ENCODE measurements at regions not wholly inside any gene's neighbourhood (a gene's known extent, or its start where the extent isn't known, plus 50 kb on each side); places are given as distances from the start of the nearest gene placed in this dataset.
"Not testable (repeated sequence)": the region's sequence is repeated elsewhere in the genome, so short reads cannot be mapped to it uniquely, and the experiment has no call there.

- CTCF ChIA-PET = no interaction called here
- H3K36me3 Mint-ChIP-seq = no peaks in the 10 kb centered on the region
- H3K4me3 Mint-ChIP-seq = no peak overlapping the region
- no peaks in the 10 kb centered on the region for H3K4me1 Mint-ChIP-seq (ENCODE audit: low read depth)
- no peak overlapping the region for H3K27ac Mint-ChIP-seq
- intact Hi-C loops (cut with micrococcal nuclease) = no loop called here
- H3K27me3 Mint-ChIP-seq = no peaks in the 10 kb centered on the region
- DNase-seq = no peak
- POLR2A ChIA-PET = no interaction called here
- H3K9me3 Mint-ChIP-seq = no peaks in the 10 kb centered on the region
Observed at GRCh38 chr22:22697377-22698117, 53.1 kb downstream of the GGTLC2 start.

- ChIA-PET CTCF (interaction anchor here (1.4 kb wide), 1 partner anchor 12 kb away, joined by 3 read pairs; no protein-coding TSS in a partner anchor), POLR2A (no interaction called here)
- Mint-ChIP-seq H3K27ac (no peak overlapping the region), H3K27me3 (no peaks in the 10 kb centered on the region), H3K4me3 (no peak overlapping the region), H3K36me3 (no peaks in the 10 kb centered on the region), H3K4me1 (ENCODE audit: low read depth) (no peaks in the 10 kb centered on the region), H3K9me3 (no peaks in the 10 kb centered on the region)
- no peak for DNase-seq
- intact Hi-C loops (cut with micrococcal nuclease) = no loop called here
Observed at GRCh38 chr22:22698263-22698750, 53.9 kb downstream of the GGTLC2 start.

GRCh38 chr22:22700631-22701030, 56.2 kb downstream of the GGTLC2 start:
- no peaks in the 10 kb centered on the region for H3K4me1 Mint-ChIP-seq (ENCODE audit: low read depth)
- CTCF ChIA-PET = interaction anchor here (1.0 to 1.4 kb wide), 2 partner anchors 9 to 298 kb away, joined by 3 to 6 read pairs; no protein-coding TSS in a partner anchor
- DNase-seq = no peak
- H3K4me3 Mint-ChIP-seq = no peak overlapping the region
- intact Hi-C loops (cut with micrococcal nuclease) = no loop called here
- POLR2A ChIA-PET = interaction anchor here (0.6 kb wide), 1 partner anchor 169 kb away, joined by 4 read pairs; no protein-coding TSS in a partner anchor
- H3K27ac Mint-ChIP-seq = no peak overlapping the region
- no peaks in the 10 kb centered on the region for H3K27me3 Mint-ChIP-seq
- H3K9me3 Mint-ChIP-seq = no peaks in the 10 kb centered on the region
- H3K36me3 Mint-ChIP-seq = no peaks in the 10 kb centered on the region

- POLR2A ChIA-PET; H3K4me3 Mint-ChIP-seq; DNase-seq; H3K36me3 Mint-ChIP-seq; H3K27ac Mint-ChIP-seq; H3K4me1 Mint-ChIP-seq (ENCODE audit: low read depth); H3K27me3 Mint-ChIP-seq; H3K9me3 Mint-ChIP-seq; intact Hi-C loops (cut with micrococcal nuclease): not testable (repeated sequence)
- CTCF ChIA-PET = interaction anchor here (0.6 to 1.8 kb wide), 6 partner anchors 8 to 255 kb away, joined by 3 to 8 read pairs (median 4); no protein-coding TSS in a partner anchor
Observed at GRCh38 chr22:22701557-22701956, 57.1 kb downstream of the GGTLC2 start.

GRCh38 chr22:22702237-22703202, 58.1 kb downstream of the GGTLC2 start:
- DNase-seq = no peak
- no peaks in the 10 kb centered on the region for H3K36me3 Mint-ChIP-seq
- H3K4me3 Mint-ChIP-seq = no peak overlapping the region
- H3K27me3 Mint-ChIP-seq = no peaks in the 10 kb centered on the region
- no peaks in the 10 kb centered on the region for H3K4me1 Mint-ChIP-seq (ENCODE audit: low read depth)
- H3K9me3 Mint-ChIP-seq = no peaks in the 10 kb centered on the region
- intact Hi-C loops (cut with micrococcal nuclease) = no loop called here
- CTCF ChIA-PET = interaction anchor here (1.1 to 1.8 kb wide), 6 partner anchors 11 to 115 kb away, joined by 3 to 8 read pairs (median 4); no protein-coding TSS in a partner anchor
- POLR2A ChIA-PET = interaction anchor here (1.0 kb wide), 1 partner anchor 18 kb away, joined by 3 read pairs; no protein-coding TSS in a partner anchor
- no peak overlapping the region for H3K27ac Mint-ChIP-seq

- H3K9me3 Mint-ChIP-seq = no peaks in the 10 kb centered on the region
- H3K4me1 Mint-ChIP-seq (ENCODE audit: low read depth) = no peaks in the 10 kb centered on the region
- CTCF ChIA-PET = interaction anchor here (1.1 to 1.3 kb wide), 2 partner anchors 10 to 18 kb away, joined by 3 to 4 read pairs; no protein-coding TSS in a partner anchor
- intact Hi-C loops (cut with micrococcal nuclease) = no loop called here
- POLR2A ChIA-PET = interaction anchor here (1.0 kb wide), 1 partner anchor 18 kb away, joined by 3 read pairs; no protein-coding TSS in a partner anchor
- no peaks in the 10 kb centered on the region for H3K36me3 Mint-ChIP-seq
- no peak for DNase-seq
- H3K27me3 Mint-ChIP-seq = no peaks in the 10 kb centered on the region
- no peak overlapping the region for H3K27ac Mint-ChIP-seq
- no peak overlapping the region for H3K4me3 Mint-ChIP-seq
Observed at GRCh38 chr22:22703203-22703570, 58.8 kb downstream of the GGTLC2 start.

GRCh38 chr22:22703715-22704114, 59.3 kb downstream of the GGTLC2 start:
- POLR2A ChIA-PET = no interaction called here
- peak; percentile 12 for DNase-seq
- Mint-ChIP-seq H3K27me3 (no peaks in the 10 kb centered on the region), H3K4me1 (ENCODE audit: low read depth) (no peaks in the 10 kb centered on the region), H3K4me3 (no peak overlapping the region), H3K27ac (no peak overlapping the region), H3K9me3 (no peaks in the 10 kb centered on the region), H3K36me3 (no peaks in the 10 kb centered on the region)
- CTCF ChIA-PET = interaction anchor here (1.2 to 1.5 kb wide), 2 partner anchors 17 to 251 kb away, joined by 3 to 4 read pairs; no protein-coding TSS in a partner anchor
- intact Hi-C loops (cut with micrococcal nuclease) = no loop called here

- Mint-ChIP-seq H3K27ac (no peak overlapping the region), H3K9me3 (no peaks in the 10 kb centered on the region), H3K4me3 (no peak overlapping the region), H3K27me3 (no peaks in the 10 kb centered on the region), H3K36me3 (no peaks in the 10 kb centered on the region), H3K4me1 (ENCODE audit: low read depth) (no peaks in the 10 kb centered on the region)
- intact Hi-C loops (cut with micrococcal nuclease) = no loop called here
- CTCF ChIA-PET = interaction anchor here (1.2 to 1.5 kb wide), 2 partner anchors 16 to 250 kb away, joined by 3 to 4 read pairs; no protein-coding TSS in a partner anchor
- DNase-seq = no peak
- POLR2A ChIA-PET = no interaction called here
Observed at GRCh38 chr22:22704156-22704946, 59.9 kb downstream of the GGTLC2 start.

- H3K9me3 Mint-ChIP-seq = no peaks in the 10 kb centered on the region
- H3K4me3 Mint-ChIP-seq = no peak overlapping the region
- no peak for DNase-seq
- ChIA-PET CTCF (interaction anchor here (0.7 to 1.5 kb wide), 5 partner anchors 45 to 249 kb away, joined by 3 to 5 read pairs (median 3); no protein-coding TSS in a partner anchor), POLR2A (no interaction called here)
- H3K36me3 Mint-ChIP-seq = no peaks in the 10 kb centered on the region
- no peaks in the 10 kb centered on the region for H3K4me1 Mint-ChIP-seq (ENCODE audit: low read depth)
- H3K27me3 Mint-ChIP-seq = no peaks in the 10 kb centered on the region
- intact Hi-C loops (cut with micrococcal nuclease) = no loop called here
- no peak overlapping the region for H3K27ac Mint-ChIP-seq
Observed at GRCh38 chr22:22705328-22706100, 61.1 kb downstream of the GGTLC2 start.

GRCh38 chr22:22706253-22706915, 62.0 kb downstream of the GGTLC2 start:
- Mint-ChIP-seq H3K9me3 (no peaks in the 10 kb centered on the region), H3K27ac (no peak overlapping the region), H3K4me1 (ENCODE audit: low read depth) (no peaks in the 10 kb centered on the region), H3K4me3 (no peak overlapping the region), H3K27me3 (no peaks in the 10 kb centered on the region), H3K36me3 (no peaks in the 10 kb centered on the region)
- intact Hi-C loops (cut with micrococcal nuclease) = no loop called here
- POLR2A ChIA-PET = no interaction called here
- DNase-seq = no peak
- CTCF ChIA-PET = interaction anchor here (0.7 to 1.6 kb wide), 6 partner anchors 42 to 142 kb away, joined by 3 to 5 read pairs (median 3); no protein-coding TSS in a partner anchor
